GM18517 (cell line): ENCODE measurements at regions not wholly inside any gene's neighbourhood (a gene's known extent, or its start where the extent isn't known, plus 50 kb on each side); places are given as distances from the start of the nearest gene placed in this dataset.

Experiments used
- ATAC-seq: cut with Tn5 transposase; IDR thresholded peaks from one replicate; pipeline ENCODE4 v1.9.1; 2021; ENCODE audit warnings: mild to moderate bottlenecking, moderate library complexity; ENCODE audit not compliant: unreplicated experiment

GRCh38 chr10:44769450-44769849, 141.7 kb upstream of the TMEM72 start:
- no peak for ATAC-seq

GRCh38 chr10:44771233-44771995, 139.7 kb upstream of the TMEM72 start:
- ATAC-seq, result no peak

DNA sequence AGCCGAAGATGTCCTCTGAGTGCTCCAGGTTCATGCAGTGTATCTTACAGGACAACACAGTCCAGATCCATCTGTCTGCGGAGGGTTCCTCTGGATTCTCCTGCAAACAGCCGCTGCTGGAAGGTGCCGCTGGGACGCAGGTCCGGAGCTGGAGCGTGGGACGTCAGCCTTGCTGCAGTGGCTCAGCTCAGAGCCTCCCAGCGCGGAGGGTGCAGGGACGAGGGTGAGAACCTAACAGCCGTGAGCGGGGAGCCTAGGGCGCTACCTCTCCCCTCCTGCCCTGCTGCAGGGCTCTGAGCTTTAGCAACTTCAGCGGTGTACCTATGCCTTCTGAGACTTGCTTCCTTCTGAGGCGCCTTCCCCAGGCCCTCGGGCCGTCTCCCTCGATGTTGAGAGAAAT, 137.6 kb upstream of the TMEM72 start:
- no peak for ATAC-seq

GRCh38 chr10:44774676-44775401, 136.3 kb upstream of the TMEM72 start:
- no peak for ATAC-seq

- no peak for ATAC-seq
Measured at GRCh38 chr10:44775402-44775741, 135.8 kb upstream of the TMEM72 start.

- ATAC-seq, result no peak
Measured at GRCh38 chr10:44776181-44776580, 135.0 kb upstream of the TMEM72 start.

- no peak for ATAC-seq
Measured at GRCh38 chr10:44779511-44779910, 131.6 kb upstream of the TMEM72 start.

GRCh38 chr10:44780426-44780825, 130.7 kb upstream of the TMEM72 start:
- ATAC-seq, result no peak

GRCh38 chr10:44781131-44781530, 130.0 kb upstream of the TMEM72 start:
- ATAC-seq, result no peak

GRCh38 chr10:44786286-44786850, 124.8 kb upstream of the TMEM72 start:
- no peak for ATAC-seq

- ATAC-seq, result no peak
Measured at GRCh38 chr10:44787480-44788075, 123.6 kb upstream of the TMEM72 start.

- ATAC-seq, result no peak
Measured at GRCh38 chr10:44788147-44789129, 122.7 kb upstream of the TMEM72 start.

GRCh38 chr10:44792119-44792775, 118.9 kb upstream of the TMEM72 start:
- no peak for ATAC-seq

DNA sequence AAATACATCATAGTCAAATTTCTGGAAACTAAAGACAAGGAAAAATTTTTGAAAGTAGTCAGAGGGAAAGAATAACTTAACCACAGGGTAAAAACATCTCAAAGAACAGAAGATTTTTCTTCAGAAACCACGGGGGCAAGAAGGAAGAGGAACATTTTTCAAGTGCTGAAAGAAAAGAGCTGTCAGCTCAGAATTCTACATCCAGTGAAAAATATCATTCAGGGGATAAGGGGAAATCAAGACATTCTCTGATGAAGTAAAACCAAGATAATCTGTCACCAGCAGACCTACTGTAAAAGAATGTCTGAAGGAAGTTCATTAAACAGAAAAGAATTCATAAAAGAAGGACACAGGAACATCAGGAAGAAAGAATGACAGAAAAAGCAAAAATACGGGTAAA, 111.2 kb upstream of the TMEM72 start:
- ATAC-seq, result no peak

DNA sequence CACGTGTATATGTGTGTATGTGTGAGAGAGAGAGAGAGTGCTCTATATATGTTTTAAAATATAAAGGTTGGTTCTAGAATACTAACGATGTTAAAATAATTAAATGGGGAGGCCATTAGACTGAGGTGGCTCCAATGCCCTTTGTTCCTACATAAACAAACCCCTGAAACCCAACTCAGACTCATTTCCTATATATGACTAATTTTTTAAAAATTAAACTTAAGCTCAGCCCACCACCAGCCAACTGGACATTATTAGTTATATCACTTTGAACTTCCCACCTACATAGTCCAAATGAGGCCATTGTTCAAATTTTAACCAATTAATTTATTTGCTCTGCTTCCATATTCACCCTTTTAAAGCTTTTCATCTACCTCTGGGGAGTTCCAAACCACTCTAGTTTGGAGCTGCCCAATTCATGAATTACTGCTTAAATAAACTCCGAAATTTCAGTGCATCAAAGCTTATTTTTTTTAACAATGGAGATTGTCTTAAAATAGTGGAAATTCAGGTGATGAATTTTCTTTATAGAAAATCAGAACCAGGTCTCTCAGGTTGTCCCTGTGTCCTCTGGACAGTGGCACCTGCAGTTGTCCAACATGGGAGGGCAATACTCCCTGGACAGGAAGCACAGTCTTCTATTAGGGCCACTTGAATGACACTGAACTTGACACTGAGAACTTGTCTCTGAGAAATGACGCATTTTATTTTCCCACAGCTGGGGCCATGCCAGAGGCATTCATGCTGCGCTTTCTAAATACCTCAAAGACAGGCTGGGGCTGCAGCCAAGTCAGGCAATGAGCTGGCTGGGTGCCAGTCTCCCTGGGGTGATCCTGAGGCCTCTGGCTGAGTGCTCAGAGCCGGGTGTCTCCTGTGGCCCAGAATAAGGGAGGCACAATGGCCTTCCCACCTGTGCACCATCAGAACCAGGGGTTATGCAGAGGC, 109.5 kb upstream of the TMEM72 start:
- no peak for ATAC-seq

GRCh38 chr10:44803862-44804261, 107.3 kb upstream of the TMEM72 start:
- no peak for ATAC-seq

DNA sequence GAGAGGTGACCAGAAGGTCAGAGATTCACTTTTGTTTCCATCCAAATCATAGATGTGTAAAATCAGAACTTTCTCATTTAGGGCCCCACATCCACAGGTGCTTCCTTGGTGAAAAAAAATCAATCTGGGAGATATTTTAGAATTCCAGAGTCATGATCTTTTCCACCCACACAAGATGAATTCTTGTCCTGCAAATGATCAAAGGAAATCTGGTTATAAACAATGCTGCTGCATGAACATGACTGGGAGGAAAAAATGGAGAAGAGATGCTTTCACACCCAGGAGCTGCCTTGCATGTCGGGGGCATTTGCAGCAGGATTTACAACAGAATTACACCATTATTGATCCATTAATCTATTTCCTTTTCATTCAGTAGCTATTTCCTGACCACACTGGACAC, 106.5 kb upstream of the TMEM72 start:
- ATAC-seq, result no peak

DNA sequence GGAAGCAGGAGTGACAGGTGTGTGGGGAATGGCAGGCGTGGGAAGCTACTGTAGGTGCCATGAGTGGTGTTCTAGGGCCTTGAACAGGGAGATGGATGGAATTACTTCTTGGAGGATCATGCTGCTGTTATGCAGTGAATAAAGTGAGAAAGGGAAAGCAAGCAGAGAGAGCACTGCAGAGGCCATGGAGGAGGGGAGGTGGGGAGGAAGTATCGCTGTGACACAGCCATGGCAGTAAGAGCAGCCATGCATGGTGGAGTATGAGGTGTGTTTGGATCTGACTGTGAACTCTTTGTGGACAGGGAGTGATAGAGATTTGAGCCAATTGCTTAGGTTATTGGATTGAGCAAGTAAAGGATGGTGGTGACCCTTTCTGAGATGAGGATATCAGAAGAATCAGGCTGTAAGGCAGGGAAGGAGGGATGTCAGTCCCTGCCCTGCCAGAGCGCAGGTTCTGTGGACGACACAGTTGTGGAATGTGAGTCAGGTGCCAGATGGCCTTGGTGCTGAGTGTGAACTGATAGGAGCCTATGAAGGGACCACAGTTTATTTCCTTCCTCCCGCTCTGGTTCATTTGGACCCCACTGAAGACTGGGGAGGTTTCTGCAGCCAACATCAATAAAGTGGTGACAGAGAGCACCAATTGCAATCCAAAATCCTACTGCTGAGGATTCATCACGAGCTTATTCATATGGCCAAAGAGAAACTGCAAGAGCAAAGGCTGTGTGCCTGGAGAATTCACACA, 105.5 kb upstream of the TMEM72 start:
- ATAC-seq, result no peak
